GM12878 (cell line): ENCODE measurements at regions not wholly inside any gene's neighbourhood (a gene's known extent, or its start where the extent isn't known, plus 50 kb on each side); places are given as distances from the start of the nearest gene placed in this dataset.

Experiments used
- ATAC-seq: fragments of 200-7000 bp; cut with Tn5 transposase; 3 replicates; pipeline ENCODE4 v1.9.1; 2020; ENCODE audit warnings: mild to moderate bottlenecking, moderate library complexity
- BruUV-seq: library from RNA; stranded (reverse); fragments of 400-500 nt; replicated peaks from 2 replicates; lab custom pipeline; 2021; lab: Mats Ljungman, UMichigan
- CTCF ChIA-PET: fragments of 300-600 bp; sonication (Branson Sonifier 250); formaldehyde crosslinking; extraction: SDS; loops from one replicate; lab custom pipeline; 2021; ENCODE audit warnings: inconsistent platforms; lab: Yijun Ruan, JAX
- POLR2A ChIA-PET: fragments of 350-600 bp; formaldehyde crosslinking; extraction: SDS; loops from one replicate; lab custom pipeline; 2021; ENCODE audit warnings: inconsistent platforms; lab: Charles Lee
- RAD21 ChIA-PET: fragments of 300-600 bp; sonication (Branson Sonifier 250); formaldehyde crosslinking; loops from one replicate; lab custom pipeline; 2023; ENCODE audit warnings: antibody characterized with exemption; ENCODE audit not compliant: unreplicated experiment; lab: Charles Lee
- SMC1A ChIA-PET: fragments of 300-600 bp; sonication (Branson Sonifier 250); formaldehyde crosslinking; loops from one replicate; lab custom pipeline; 2023; ENCODE audit not compliant: unreplicated experiment, uncharacterized antibody; lab: Charles Lee
- DNase-seq: peaks from one replicate; pipeline ENCODE4 v3.0.0-alpha.2; 2011; ENCODE audit warnings: low read depth, low spot score
- FAIRE-seq: peaks from 3 replicates; lab custom pipeline; 2011; peaks lifted over from hg19 to GRCh38; lab: Jason Lieb, UNC
- H2AFZ ChIP-seq: 2 replicates; pipeline ENCODE4 v1.6.0; 2011; ENCODE audit warnings: low read depth, low read length, control low read depth; ENCODE audit not compliant: control insufficient read depth
- H3K27ac ChIP-seq: 2 replicates; pipeline ENCODE4 v1.5.1; 2011; ENCODE audit warnings: control low read depth; ENCODE audit not compliant: control insufficient read depth, insufficient read depth
- H3K27me3 ChIP-seq, 2 experiments: replicated peaks in 1 of 2; 2 replicates each; pipeline versions ENCODE4 v1.6.0 to v1.6.1; 2011; ENCODE audit warnings: low read length in 1 of 2; ENCODE audit not compliant: control insufficient read depth in 2 of 2, insufficient read depth in 2 of 2
- H3K36me3 ChIP-seq, 2 experiments: 2 replicates each; pipeline ENCODE4 v1.5.1; 2011; ENCODE audit warnings: low read length in 1 of 2; ENCODE audit not compliant: control insufficient read depth in 2 of 2, insufficient read depth in 2 of 2
- H3K4me1 ChIP-seq: 2 replicates; pipeline ENCODE4 v1.6.1; 2011; ENCODE audit warnings: mild to moderate bottlenecking, low read length, moderate library complexity, mixed read lengths; ENCODE audit not compliant: control insufficient read depth, insufficient read depth
- H3K4me2 ChIP-seq: 2 replicates; pipeline ENCODE4 v1.6.0; 2011; ENCODE audit warnings: control low read depth; ENCODE audit not compliant: control insufficient read depth, insufficient read depth
- H3K4me3 ChIP-seq: fragments of 200-600 bp; sonication (generic); 2 replicates; pipeline ENCODE4 v1.5.1; 2016
- H3K79me2 ChIP-seq: 2 replicates; pipeline ENCODE4 v1.6.0; 2011; ENCODE audit warnings: low read length; ENCODE audit not compliant: control insufficient read depth, insufficient read depth
- H3K9ac ChIP-seq: 2 replicates; pipeline ENCODE4 v1.8.0; 2011; ENCODE audit warnings: low read length, control low read depth, mixed read lengths; ENCODE audit not compliant: control insufficient read depth, insufficient read depth
- H3K9me3 ChIP-seq: replicated peaks from 3 replicates; pipeline ENCODE4 v1.5.1; 2011; ENCODE audit warnings: mild to moderate bottlenecking, low read length; ENCODE audit not compliant: control insufficient read depth, insufficient read depth
- H4K20me1 ChIP-seq: 2 replicates; pipeline ENCODE4 v1.6.0; 2011; ENCODE audit not compliant: control insufficient read depth, insufficient read depth
- CHD2 ChIP-seq: IDR thresholded peaks from 2 replicates; pipeline ENCODE4 v1.6.1; 2011; ENCODE audit warnings: low read depth, low read length, improper control_type of control experiment, borderline replicate concordance
- KDM1A ChIP-seq: fragments of 200-600 bp; sonication (generic); IDR thresholded peaks from 2 replicates; pipeline ENCODE4 v1.6.1; 2016; ENCODE audit warnings: borderline replicate concordance
- MXI1 ChIP-seq: fragments of 150-350 bp; IDR thresholded peaks from 2 replicates; pipeline ENCODE4 v1.6.1; 2011; ENCODE audit warnings: low read depth, mild to moderate bottlenecking, inconsistent platforms, low read length, improper control_type of control experiment
- PAX8 ChIP-seq: fragments of 450-650 bp; IDR thresholded peaks from 2 replicates; pipeline ENCODE4 v1.6.1; 2017; ENCODE audit warnings: mild to moderate bottlenecking, moderate library complexity
- PBX3 ChIP-seq: IDR thresholded peaks from 2 replicates; pipeline ENCODE4 v1.6.1; 2011; ENCODE audit warnings: mild to moderate bottlenecking, low read depth, low read length, moderate library complexity; ENCODE audit not compliant: insufficient replicate concordance
- PML ChIP-seq: IDR thresholded peaks from 2 replicates; pipeline ENCODE4 v1.6.1; 2012; ENCODE audit warnings: low read length, inconsistent platforms
- USF2 ChIP-seq: IDR thresholded peaks from 2 replicates; pipeline ENCODE4 v1.6.1; 2011; ENCODE audit warnings: low read depth, low read length, improper control_type of control experiment, borderline replicate concordance
- ZBTB11 ChIP-seq: fragments of 450-650 bp; formaldehyde crosslinking; IDR thresholded peaks from 2 replicates; pipeline ENCODE4 v1.5.0; 2022; ENCODE audit warnings: mild to moderate bottlenecking, missing genetic modification characterization
- ZBTB4 ChIP-seq: fragments of 450-650 bp; formaldehyde crosslinking; IDR thresholded peaks from 2 replicates; pipeline ENCODE4 v1.4.0; 2022; ENCODE audit warnings: mild to moderate bottlenecking, moderate library complexity
- WGBS: methylation state at CpG from one replicate; pipeline ENCODE4 v1.1.6; 2016; ENCODE audit warnings: low lambda C conversion rate; ENCODE audit not compliant: insufficient replicate concordance, insufficient coverage; ENCODE audit errors: missing lambda C conversion rate; 5-methylcytosine and 5-hydroxymethylcytosine counted together
- in situ Hi-C: fragments of 300-500 bp; cut with MboI; formaldehyde crosslinking; loops from 9 replicates; pipeline ENCODE4 v1.14.3; 2018; ENCODE audit warnings: mixed read lengths
- intact Hi-C: fragments of 100-400 bp; cut with micrococcal nuclease; formaldehyde crosslinking; loops from one replicate; pipeline ENCODE4 v1.14.2; 2022; ENCODE audit not compliant: unreplicated experiment

- no TSS peak for BruUV-seq
- no peak overlapping the region for H3K4me2 ChIP-seq
- no peak overlapping the region for H3K27ac ChIP-seq
- H3K79me2 ChIP-seq, result no peaks in the 10 kb centered on the region
- no peak overlapping the region for H3K4me3 ChIP-seq
- no peak overlapping the region for H3K9ac ChIP-seq
- no peaks in the 10 kb centered on the region for H3K27me3 ChIP-seq
- H3K36me3 ChIP-seq, result no peaks in the 10 kb centered on the region
- no peaks in the 10 kb centered on the region for H3K4me1 ChIP-seq
- ChIA-PET CTCF (no interaction called here), RAD21 (interaction anchor here (1.3 kb wide), 1 partner anchor 16 kb away, joined by 3 read pairs; no protein-coding TSS in a partner anchor), SMC1A (no interaction called here), POLR2A (no interaction called here)
- in situ Hi-C loops (no loop called here), intact Hi-C loops (no loop called here)
- no peak for TF ChIP-seq MXI1
- TF ChIP-seq ZBTB4 (CRISPR knock-in tag), result no peak
- TF ChIP-seq PAX8, result no peak
- no peak for TF ChIP-seq PML
- no peak for TF ChIP-seq ZBTB11 (CRISPR knock-in tag)
- no peak for TF ChIP-seq USF2
- TF ChIP-seq CHD2, result no peak
- no peak for TF ChIP-seq PBX3
- TF ChIP-seq KDM1A, result no peak
- DNase-seq (no peak), ATAC-seq (no peak), FAIRE-seq (no peak)
- 22% methylated on average over 2 of the region's 2 CpGs for WGBS
- no peaks in the 10 kb centered on the region for H3K9me3 ChIP-seq
- no peaks in the 10 kb centered on the region for H4K20me1 ChIP-seq
- H2AFZ ChIP-seq, result no peak overlapping the region
These were observed 87.6 kb upstream of the SSTR1 start for GRCh38 chr14:38120109-38120508.
